HFFc6 (cell line): ENCODE measurements at regions not wholly inside any gene's neighbourhood (a gene's known extent, or its start where the extent isn't known, plus 50 kb on each side); places are given as distances from the start of the nearest gene placed in this dataset.

Experiments
- DNase-seq: peaks from one replicate; pipeline ENCODE4 v3.0.0-alpha.2; 2018
- H3K27ac Mint-ChIP-seq: 2 replicates; pipeline ENCODE4 v1.8.0; 2020; ENCODE audit warnings: mild to moderate bottlenecking, mixed read lengths
- H3K27me3 Mint-ChIP-seq: 2 replicates; pipeline ENCODE4 v1.8.0; 2021; ENCODE audit warnings: mild to moderate bottlenecking, moderate library complexity, mixed read lengths; ENCODE audit not compliant: insufficient read depth
- H3K36me3 Mint-ChIP-seq: 2 replicates; pipeline ENCODE4 v1.8.0; 2021; ENCODE audit warnings: low read depth, mixed read lengths
- H3K4me1 Mint-ChIP-seq: 2 replicates; pipeline ENCODE4 v1.8.0; 2020; ENCODE audit warnings: low read depth, mixed read lengths
- H3K4me3 Mint-ChIP-seq: 2 replicates; pipeline ENCODE4 v1.8.0; 2020; ENCODE audit warnings: mild to moderate bottlenecking, moderate library complexity, mixed read lengths
- H3K9me3 Mint-ChIP-seq: 2 replicates; pipeline ENCODE4 v1.8.0; 2020; ENCODE audit warnings: mild to moderate bottlenecking, mixed read lengths
- CTCF ChIP-seq: fragments of 200-600 bp; sonication (generic); IDR thresholded peaks from 2 replicates; pipeline ENCODE4 v1.5.0; 2021; ENCODE audit warnings: antibody characterized with exemption, mild to moderate bottlenecking

- no peaks in the 10 kb centered on the region for H3K4me1 Mint-ChIP-seq
- H3K4me3 Mint-ChIP-seq: no peak overlapping the region
- peaks cover 38% of the 10 kb centered on the region for H3K9me3 Mint-ChIP-seq
- no peak for TF ChIP-seq CTCF
- H3K27ac Mint-ChIP-seq: no peak overlapping the region
- peaks cover 4% of the 10 kb centered on the region; the same call in 1 of the 2 replicates for H3K36me3 Mint-ChIP-seq
- no peaks in the 10 kb centered on the region for H3K27me3 Mint-ChIP-seq
- DNase-seq: no peak
Measured at GRCh38 chr7:52365349-52365748, 670.1 kb upstream of the POM121L12 start.

GRCh38 chr7:52362521-52362920 lies 672.9 kb upstream of the POM121L12 start:
- Mint-ChIP-seq H3K4me1 (no peaks in the 10 kb centered on the region), H3K36me3 (peaks cover 2% of the 10 kb centered on the region; the same call in 1 of the 2 replicates), H3K27ac (no peak overlapping the region), H3K27me3 (no peaks in the 10 kb centered on the region), H3K4me3 (no peak overlapping the region), H3K9me3 (peaks cover 45% of the 10 kb centered on the region)
- TF ChIP-seq CTCF: no peak
- no peak for DNase-seq

GRCh38 chr7:52360541-52360940 lies 674.9 kb upstream of the POM121L12 start:
- no peaks in the 10 kb centered on the region for H3K27me3 Mint-ChIP-seq
- DNase-seq: no peak

GRCh38 chr7:52355053-52355452 lies 680.4 kb upstream of the POM121L12 start:
- no peak for DNase-seq
- Mint-ChIP-seq H3K4me3 (no peak overlapping the region), H3K27ac (no peak overlapping the region), H3K9me3 (peaks cover 67% of the 10 kb centered on the region), H3K4me1 (no peaks in the 10 kb centered on the region), H3K36me3 (peaks cover 8% of the 10 kb centered on the region; the same call in 1 of the 2 replicates), H3K27me3 (no peaks in the 10 kb centered on the region)
- TF ChIP-seq CTCF: no peak

More at GRCh38 chr7:52360541-52360940, 674.9 kb upstream of the POM121L12 start:
- no peak for TF ChIP-seq CTCF
- Mint-ChIP-seq H3K27ac (no peak overlapping the region), H3K36me3 (no peaks in the 10 kb centered on the region; the same call in 1 of the 2 replicates), H3K4me3 (no peak overlapping the region), H3K4me1 (no peaks in the 10 kb centered on the region), H3K9me3 (peaks cover 58% of the 10 kb centered on the region)

GRCh38 chr7:52352013-52352981 lies 683.1 kb upstream of the POM121L12 start:
- Mint-ChIP-seq H3K36me3 (peaks cover 8% of the 10 kb centered on the region; the same call in 1 of the 2 replicates), H3K27ac (no peak overlapping the region), H3K4me3 (no peak overlapping the region), H3K27me3 (no peaks in the 10 kb centered on the region), H3K4me1 (no peaks in the 10 kb centered on the region), H3K9me3 (peaks cover 60% of the 10 kb centered on the region)
- no peak for DNase-seq
- TF ChIP-seq CTCF: no peak
